GM12873 (cell line): ENCODE measurements at regions not wholly inside any gene's neighbourhood (a gene's known extent, or its start where the extent isn't known, plus 50 kb on each side); places are given as distances from the start of the nearest gene placed in this dataset.

Experiments
- CTCF ChIP-seq: IDR thresholded peaks from 2 replicates; pipeline ENCODE4 v1.5.1; 2012; ENCODE audit warnings: low read depth, mild to moderate bottlenecking, moderate library complexity, low read length, control low read depth; ENCODE audit not compliant: insufficient read depth; ENCODE audit errors: missing control alignments

GRCh38 chr2:224325941-224326340 lies 76.0 kb downstream of the FAM124B start:
- no peak for TF ChIP-seq CTCF

GRCh38 chr2:224324604-224325003 lies 77.3 kb downstream of the FAM124B start:
- TF ChIP-seq CTCF = no peak

GRCh38 chr2:224320660-224321059 lies 81.2 kb downstream of the FAM124B start:
- no peak for TF ChIP-seq CTCF

- no peak for TF ChIP-seq CTCF
Measured at GRCh38 chr2:224319750-224320149, 82.2 kb downstream of the FAM124B start.

GRCh38 chr2:224312741-224313140 lies 89.2 kb downstream of the FAM124B start:
- TF ChIP-seq CTCF = no peak

DNA sequence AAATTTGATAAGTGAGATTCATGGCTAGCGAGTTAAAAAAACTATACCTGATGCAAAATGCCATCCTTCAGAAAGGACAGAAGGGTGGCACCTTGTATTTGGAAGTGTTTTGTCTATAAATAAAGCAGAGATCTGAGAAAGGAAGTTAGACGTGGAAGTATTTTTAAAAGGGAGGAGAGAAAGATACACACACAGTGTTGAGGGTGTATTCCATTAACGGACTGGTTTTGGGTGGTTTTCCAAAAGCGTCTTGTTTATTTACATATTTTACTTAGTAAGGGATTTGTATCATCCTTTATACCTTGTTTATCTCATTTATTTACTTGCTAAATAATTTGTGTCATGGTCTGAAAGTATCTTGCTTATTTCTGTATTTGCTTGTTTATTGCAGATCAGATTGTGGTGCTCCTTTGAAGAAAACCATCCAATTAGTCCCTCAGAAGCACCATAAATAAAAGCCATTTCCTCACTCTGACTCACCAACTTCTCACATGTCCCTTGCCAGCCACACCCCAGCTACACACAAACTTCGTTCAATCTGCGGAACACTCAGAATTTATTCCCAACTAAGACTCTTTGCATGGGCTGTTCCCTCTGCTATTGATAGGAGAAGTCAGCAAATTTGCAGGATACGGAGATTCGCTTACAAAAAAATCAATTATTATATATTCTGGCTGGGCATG lies 90.8 kb downstream of the FAM124B start:
- no peak for TF ChIP-seq CTCF

DNA sequence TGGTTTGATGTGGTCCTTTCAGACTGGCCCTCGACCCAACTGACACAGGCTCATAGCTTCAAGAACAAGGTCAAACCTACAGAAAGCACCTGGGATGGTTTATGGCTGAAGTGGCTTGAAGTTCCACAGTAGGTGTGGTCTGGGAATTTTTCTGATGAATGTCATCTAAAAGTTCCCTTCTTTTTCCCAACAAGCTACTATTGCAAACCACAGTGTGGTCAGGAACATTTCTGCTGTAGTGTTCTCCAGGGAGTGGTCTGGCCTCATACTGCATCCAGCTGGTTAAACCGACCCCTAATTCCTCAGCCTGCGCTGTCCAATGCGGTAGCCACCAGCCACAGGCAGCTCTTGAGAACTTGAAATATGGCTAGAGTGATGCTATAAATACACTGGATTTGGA lies 92.7 kb downstream of the FAM124B start:
- TF ChIP-seq CTCF = no peak
